Activated CD8-positive, alpha-beta memory T cell treated with anti-CD3 and anti-CD28 coated beads for 36 hours (primary cell): ENCODE measurements at regions not wholly inside any gene's neighbourhood (a gene's known extent, or its start where the extent isn't known, plus 50 kb on each side); places are given as distances from the start of the nearest gene placed in this dataset.
"Not testable (repeated sequence)": the region's sequence is repeated elsewhere in the genome, so short reads cannot be mapped to it uniquely, and the experiment has no call there.

Experiments
- CTCF ChIA-PET: fragments of 350-600 bp; sonication (Branson Sonifier 250); formaldehyde crosslinking; loops from one replicate; lab custom pipeline; 2021; ENCODE audit warnings: antibody characterized with exemption; lab: Charles Lee
- POLR2A ChIA-PET: fragments of 350-600 bp; sonication (Branson Sonifier 250); formaldehyde crosslinking; loops from one replicate; lab custom pipeline; 2021; ENCODE audit warnings: antibody characterized with exemption; lab: Charles Lee

DNA sequence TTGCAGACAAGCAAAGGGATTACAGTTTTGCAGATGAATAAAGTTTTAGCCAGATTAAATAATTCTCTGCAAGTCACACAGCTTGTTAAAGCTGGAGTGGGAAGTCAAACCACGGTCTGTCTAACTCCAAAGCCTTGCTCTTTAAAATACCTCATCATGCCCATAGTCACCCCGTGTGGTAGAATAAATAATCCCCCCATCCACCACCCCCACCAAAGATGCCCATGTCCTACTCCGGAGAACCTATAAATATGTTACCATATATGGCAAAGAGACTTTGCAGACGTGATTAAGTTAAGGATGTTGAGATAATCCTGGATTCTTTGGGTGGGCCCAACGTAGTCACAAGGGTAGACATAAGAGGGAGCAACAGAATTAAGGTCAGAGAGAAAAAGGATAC lies 118.7 kb downstream of the BEND2 start:
- POLR2A ChIA-PET, result no interaction called here
- CTCF ChIA-PET, result no interaction called here

DNA sequence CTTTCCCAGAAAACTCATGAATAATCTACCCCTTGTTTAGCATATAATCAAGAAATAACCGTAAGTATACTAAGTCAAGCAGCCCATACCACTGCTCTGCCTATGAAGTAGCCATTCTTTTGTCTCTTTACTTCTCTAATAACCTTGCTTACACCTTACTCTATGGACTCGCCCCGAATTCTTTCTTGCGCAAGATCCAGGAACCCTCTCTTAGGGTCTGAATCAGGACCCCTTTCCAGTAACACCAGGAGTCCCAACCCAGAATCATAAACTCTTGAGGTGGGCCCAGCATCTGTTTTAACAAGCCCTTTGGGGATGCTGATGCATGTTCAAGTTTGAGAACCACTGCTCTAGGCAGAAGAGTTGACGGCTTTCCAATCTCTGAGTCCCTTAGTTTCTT lies 119.6 kb downstream of the BEND2 start:
- ChIA-PET CTCF (no interaction called here), POLR2A (no interaction called here)

DNA sequence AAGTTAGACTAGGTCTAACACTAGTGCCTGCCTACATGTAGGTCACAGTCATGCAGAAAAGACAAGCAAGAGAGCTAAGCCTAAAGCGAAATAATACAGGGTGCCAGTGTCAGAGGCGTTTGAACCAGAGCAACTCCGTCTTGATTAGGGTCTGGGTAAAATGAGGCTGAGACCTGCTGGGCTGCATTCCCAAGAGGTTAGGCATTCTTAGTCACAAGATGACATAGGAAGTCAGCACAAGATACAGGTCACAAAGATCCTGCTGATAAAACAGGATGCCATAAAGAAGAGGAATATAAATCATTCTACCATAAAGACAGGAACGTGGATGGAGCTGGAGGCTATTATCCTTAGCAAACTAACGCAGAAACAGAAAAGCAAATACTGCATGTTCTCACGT lies 120.9 kb downstream of the BEND2 start:
- CTCF ChIA-PET, result no interaction called here
- POLR2A ChIA-PET, result no interaction called here

DNA sequence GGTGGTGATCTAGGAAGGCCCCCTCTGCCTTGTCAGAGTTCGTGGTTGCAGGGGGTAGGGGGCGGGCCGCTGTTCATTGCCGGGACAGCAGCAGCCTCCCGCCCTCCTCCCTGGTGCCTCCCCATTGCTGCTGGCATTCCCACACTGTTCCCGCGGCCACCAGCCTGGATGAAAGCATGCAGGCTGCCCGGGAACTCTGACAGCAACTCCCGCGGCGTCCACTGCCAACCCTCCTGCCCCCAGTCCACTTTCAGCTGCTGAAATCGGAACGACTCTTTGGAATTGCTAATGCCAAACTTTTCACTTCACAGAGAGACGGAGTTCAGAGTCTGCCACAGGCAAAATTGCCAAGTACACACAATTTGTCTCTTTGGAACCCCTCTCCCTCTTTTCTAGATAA lies 121.9 kb downstream of the BEND2 start:
- CTCF ChIA-PET, result no interaction called here
- POLR2A ChIA-PET, result no interaction called here

DNA sequence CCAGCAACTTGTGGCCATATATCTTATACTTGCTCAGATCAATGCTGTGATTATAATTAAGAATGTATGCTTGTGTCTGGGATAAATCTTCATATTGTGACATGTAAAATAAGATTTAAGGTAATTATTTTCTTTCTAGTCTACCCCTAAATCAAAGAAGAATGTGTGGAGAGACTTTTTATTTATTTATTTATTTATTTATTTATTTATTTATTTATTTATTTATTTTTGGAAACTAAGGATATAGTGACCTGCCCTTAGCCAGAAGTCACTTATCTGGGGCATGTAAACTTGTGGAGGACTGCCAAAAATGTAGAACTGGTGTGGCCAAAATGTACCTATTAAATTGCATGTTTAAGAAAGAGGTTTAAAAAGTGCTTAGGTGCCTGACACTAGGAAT lies 144.3 kb downstream of the BEND2 start:
- CTCF ChIA-PET, result no interaction called here
- POLR2A ChIA-PET, result no interaction called here

DNA sequence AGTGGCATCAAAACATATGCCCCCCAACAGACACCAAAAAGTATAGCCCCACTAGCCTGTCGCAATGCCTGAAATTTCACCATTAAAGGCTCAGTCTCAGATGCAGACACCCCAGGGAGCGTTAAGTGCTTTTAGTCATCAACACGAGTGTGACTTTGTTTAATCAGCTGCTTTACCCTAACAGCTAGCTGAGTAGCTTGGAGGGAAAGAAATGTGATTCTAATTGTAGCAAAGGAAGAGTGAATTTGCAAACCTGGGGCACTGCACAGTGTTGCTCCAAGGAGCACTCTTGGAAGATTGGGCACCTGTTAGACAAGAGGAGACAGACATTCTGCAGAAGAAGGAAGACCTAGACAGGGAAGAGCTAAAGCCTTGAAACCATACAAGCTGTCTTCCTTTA lies 145.1 kb downstream of the BEND2 start:
- POLR2A ChIA-PET, result no interaction called here
- CTCF ChIA-PET, result no interaction called here

DNA sequence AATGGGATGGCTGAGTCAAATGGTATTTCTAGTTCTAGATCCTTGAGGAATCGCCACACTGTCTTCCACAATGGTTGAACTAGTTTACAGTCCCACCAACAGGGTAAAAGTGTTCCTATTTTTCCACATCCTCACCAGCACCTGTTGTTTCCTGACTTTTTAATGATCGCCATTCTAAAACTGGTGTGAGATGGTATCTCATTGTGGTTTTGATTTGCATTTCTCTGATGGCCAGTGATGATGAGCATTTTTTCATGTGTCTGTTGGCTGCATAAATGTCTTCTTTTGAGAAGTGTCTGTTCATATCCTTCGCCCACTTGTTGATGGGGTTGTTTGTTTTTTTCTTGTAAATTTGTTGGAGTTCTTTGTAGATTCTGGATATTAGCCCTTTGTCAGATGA lies 152.6 kb downstream of the BEND2 start:
- CTCF ChIA-PET, POLR2A ChIA-PET: not testable (repeated sequence)

DNA sequence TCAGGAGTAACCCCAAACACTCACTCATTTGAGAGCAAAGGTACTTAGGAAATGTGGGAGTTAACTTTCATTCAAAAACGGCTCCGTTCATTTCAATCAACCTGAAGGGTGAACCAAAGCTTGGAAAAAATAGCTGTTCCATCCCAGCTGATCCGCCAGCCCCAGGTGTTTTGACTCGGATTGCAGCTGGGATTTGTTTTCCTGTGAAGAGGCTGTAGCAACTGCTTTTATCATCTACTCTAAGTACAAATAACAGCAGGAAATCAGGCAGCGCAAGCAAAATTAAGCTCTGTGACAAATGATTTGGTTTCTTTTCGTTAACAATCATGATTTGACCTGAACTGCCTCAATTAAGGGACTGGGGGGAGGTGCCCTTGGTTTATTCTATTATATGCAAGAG lies 154.7 kb downstream of the BEND2 start:
- ChIA-PET POLR2A (no interaction called here), CTCF (no interaction called here)

DNA sequence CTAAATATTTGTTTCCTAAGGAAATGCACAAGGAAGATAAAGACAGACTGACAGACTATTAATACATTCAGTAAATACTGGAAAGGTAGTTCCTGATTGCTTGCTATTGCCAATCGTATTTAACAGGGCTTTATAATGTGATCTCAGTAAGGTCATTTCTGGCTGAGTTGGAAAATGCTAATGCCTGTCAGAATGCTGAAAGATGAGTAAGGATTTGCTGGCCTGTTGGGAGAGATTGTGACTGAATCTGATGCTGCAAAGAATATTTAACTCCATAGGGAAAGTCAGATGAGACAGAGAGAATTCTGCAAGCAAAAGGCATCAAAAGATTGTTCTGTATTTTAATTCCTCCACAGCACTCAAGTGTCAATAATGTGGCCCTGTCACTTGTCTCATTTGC lies 169.0 kb downstream of the BEND2 start:
- ChIA-PET CTCF (interaction anchor here (0.6 kb wide), 1 partner anchor 88 kb away, joined by 3 read pairs; no protein-coding TSS in a partner anchor), POLR2A (no interaction called here)

DNA sequence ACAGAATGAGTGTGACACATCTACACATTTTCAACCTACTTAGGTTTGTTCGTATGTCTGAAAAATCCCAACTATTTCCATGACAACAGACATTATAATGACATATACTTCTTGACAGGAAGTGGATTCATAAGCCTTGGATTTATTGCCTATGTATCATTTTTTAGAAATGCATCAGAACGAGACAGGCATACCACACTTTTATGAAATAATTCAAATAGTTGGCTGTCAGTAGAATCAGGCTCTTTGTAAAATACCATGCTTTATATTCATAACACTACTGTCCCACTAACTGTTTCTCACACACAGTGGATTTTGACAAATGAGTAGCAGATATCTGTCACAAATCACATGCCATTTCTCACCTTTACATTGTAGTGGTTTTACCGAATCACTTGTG lies 173.2 kb downstream of the BEND2 start:
- POLR2A ChIA-PET, result no interaction called here
- CTCF ChIA-PET, result no interaction called here

DNA sequence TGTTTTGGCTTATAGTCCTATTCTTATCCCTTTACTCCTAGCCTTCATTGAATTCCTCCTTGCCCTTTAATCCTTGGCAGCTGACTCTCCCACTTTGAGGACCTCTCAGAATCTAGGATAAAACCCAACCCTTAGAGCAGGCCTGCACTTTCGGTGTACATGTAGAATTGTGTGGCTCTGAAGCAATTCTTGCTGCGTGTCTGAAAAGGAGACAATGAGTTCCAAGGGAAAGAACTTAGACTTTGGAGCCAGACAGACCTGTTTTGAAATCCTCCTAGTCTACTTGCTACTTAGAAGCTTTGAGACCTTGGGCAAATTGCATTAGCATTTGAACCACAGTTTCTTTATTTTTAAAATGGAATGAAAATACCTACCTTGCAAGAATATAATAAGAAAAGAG lies 175.2 kb downstream of the BEND2 start:
- POLR2A ChIA-PET, result no interaction called here
- CTCF ChIA-PET, result no interaction called here

DNA sequence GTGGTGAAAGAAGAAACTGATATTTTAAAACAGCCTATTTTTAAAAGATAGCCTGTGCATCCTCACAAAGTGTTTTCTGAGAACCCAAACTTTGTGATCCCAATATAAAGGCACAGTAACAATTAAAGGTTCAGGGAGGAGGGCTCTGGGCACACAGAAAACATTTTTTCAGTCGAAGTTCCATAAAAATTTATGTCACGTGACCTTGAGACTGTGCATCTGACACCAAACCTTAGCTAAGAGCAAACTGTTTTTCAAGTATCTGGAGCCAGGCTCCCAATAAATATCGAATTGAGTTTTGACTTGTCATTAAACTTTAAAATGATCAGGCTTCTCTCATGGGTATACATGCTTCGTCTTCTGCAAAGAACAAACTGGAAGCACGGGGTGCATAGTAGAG lies 177.9 kb downstream of the BEND2 start:
- POLR2A ChIA-PET, result no interaction called here
- CTCF ChIA-PET, result no interaction called here

DNA sequence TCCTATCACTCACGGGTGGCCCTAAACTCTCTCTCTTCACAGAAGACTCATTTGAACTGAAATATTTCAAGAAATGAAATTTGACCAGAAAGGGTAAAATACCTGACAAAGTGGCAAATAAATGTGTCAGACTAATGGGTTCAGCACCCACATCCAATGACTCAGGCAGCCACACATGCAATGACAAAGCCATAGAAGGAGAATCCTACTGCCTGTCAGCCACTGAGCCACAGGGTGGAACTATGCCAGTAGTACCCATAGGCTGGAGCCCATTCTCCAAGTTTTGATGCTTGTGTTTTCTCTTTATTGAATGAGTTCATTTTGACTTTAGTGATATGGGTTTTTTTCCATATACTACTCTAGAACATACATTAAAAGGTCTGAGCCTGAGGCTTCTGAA lies 179.0 kb downstream of the BEND2 start:
- ChIA-PET CTCF (no interaction called here), POLR2A (no interaction called here)

DNA sequence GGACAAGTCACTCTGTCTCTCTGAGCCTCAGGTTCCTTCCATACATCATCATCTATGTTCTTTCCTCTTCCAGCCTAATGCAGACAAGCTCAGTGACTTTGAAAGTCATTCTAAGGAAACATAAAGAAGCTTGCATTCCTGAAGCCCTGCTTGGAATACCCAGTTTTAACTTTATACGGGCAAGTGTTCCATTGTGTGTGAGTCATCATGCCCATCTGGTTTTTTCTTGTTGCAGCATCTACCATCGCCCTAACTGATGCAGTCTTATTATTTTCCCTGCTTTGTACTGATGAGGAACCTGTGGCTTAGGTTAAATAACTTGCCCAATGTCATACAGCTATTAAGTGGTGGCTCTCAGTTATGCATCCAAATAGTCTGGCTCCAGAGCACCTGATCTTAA lies 177.9 kb upstream of the RAI2 start:
- ChIA-PET CTCF (no interaction called here), POLR2A (no interaction called here)

DNA sequence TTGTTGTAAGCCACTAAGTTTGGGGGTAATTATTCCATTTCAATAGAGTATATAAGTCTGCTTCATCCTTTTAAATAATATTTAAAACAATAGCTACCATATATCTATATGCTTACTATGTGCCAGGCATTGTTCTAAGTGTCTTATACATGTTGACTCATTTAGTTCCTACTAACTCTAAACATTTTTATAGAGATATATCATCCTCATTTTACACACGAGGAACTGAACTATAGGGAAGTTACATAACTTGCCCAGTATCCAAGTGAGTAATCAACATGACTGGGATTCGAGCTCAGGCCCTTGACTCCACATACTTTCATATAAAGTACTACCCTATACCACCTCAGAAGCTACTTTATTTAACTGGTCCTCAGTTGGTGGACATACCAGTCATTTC lies 175.3 kb upstream of the RAI2 start:
- POLR2A ChIA-PET, result no interaction called here
- CTCF ChIA-PET, result no interaction called here

DNA sequence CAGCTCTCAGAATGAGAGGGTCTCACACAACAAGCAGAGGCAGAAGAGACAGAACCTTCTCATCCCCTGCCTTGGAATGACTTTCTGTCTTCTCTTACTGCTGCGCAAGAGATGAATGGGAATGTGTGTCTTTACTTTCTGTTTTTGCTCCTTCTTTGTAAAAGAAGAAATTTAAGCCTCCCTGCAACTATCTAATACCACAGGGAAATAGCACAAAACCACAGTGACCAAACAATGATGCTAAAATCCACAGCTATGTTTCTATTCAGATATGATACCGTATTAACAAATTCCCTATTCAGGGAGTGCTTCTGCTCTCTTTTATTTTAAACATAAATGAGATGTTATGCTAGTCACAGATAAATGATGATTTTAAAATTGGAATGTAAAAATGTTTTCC lies 173.8 kb upstream of the RAI2 start:
- ChIA-PET POLR2A (no interaction called here), CTCF (no interaction called here)

DNA sequence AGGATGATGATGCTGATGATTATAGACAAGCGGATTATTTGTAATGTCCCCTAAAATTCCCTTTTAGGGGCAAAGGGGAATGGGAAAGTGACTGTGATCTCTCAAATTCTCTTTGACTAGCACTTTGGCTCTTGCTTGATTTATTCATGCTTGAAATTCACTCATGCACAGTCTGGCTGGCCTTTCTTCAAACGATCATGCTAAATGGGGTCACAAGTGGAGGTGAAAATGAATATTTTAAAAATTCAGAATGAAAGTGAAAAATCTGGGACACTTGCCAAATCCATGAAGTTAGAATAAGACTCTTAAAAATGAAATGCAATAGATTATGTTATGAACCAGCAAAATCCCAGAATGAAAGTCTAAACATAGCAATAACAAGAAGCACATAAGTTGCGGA lies 173.4 kb upstream of the RAI2 start:
- POLR2A ChIA-PET, result no interaction called here

DNA sequence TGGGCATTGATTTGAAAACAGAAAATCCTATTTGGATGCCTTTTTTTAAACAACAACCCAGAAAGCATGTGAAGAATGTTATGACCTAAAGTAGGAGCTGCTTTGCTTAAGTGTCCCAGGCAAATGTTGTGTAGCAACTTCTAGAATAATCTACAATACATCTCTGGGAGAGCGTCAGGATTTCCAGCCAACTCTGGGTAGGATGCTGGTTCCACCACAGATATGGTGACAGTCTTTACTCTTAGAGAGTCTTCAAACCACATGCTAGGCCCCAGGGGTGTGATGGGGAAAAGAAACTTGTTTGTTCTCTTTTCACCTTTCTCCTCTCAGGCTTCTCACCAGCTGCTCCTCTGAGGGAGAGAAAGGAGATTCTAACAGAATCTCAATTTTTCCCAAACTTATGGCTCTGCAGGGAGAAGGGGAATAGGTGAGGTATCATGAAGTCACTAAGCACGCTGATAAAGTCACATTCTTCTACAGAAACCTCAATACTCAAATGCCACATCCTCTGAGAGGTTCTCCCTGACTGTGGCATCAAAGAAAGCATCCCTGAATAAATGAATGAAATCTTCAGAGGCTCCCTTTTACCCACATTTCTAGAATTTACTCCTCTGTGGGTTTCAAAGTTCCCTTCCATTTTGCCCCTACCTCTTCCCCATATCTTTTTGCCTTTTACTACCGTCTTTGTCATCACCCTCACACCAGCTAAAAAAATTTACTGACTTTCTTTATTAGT lies 171.6 kb upstream of the RAI2 start:
- ChIA-PET CTCF (no interaction called here), POLR2A (no interaction called here)

More for the DNA sequence above, 173.4 kb upstream of the RAI2 start:
- CTCF ChIA-PET, result no interaction called here

DNA sequence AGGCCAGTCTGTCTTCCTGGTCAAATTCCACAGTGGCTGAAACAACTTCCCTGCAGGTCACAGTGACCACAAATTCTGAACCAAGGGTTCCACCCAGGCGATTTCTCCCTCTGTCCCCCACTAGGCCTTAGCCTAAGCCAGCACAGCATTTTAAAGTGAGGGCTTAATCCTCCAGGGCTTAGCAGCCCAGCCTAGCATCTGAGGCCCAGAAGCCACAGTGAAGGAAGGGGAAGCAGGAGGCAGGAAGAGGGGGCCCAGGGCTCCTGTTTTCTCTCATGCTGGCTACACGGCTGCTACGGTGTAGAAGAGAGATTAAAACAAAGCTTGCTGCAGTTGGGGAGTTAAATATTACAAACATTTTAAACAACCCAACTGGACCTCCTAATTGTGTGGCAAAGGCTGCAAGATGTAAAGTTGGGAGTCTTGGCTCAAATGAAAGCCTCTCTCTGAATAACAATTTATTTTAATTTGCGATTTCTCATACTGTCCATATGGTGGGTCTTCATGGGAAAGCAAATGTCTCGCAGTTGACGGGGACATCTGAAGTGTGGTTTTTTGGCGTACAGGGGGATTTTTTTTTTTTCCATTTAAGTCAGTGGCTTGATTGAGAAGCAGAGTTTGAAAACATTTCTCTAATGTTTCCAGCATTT lies 170.8 kb upstream of the RAI2 start:
- CTCF ChIA-PET, result no interaction called here

DNA sequence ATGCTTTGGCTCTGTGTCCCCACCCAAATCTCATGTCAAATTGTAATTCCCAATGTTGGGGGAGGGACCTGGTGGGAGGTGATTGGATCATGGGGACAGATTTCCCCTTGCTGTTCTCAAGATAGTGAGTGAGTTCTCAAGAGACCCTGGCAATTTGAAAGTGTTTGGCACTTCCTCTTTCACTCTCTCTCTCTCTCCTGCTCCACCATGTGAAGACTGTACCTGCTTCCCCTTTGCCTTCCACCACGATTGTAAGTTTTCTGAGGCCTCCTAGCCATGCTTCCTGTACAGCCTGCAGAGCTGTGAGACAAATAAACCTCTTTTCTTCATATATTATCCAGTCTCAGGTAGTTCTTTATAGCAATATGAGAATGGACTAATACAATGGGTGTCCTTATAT lies 169.6 kb upstream of the RAI2 start:
- POLR2A ChIA-PET, result not testable (repeated sequence)

More for the DNA sequence above, 170.8 kb upstream of the RAI2 start:
- POLR2A ChIA-PET, result no interaction called here

DNA sequence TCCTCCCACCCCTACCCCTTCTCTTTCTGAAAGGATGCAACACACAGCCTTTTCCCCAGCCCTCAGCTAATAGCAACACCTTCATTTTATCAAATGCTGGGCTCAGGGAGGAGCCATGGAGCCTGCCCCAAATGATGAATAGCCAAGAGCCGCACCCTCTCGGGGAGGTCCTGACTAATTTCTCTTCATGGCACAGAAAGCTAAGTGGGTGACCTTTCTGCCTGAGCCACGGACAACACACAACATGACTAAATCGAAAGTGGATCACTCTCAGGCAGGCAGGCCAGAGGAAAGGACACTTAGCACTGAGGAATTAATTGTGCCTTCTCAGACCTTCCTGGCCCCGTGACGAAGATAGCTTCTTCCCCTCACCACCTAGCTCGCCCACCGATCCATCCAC lies 165.1 kb upstream of the RAI2 start:
- CTCF ChIA-PET, result no interaction called here
- POLR2A ChIA-PET, result no interaction called here

More for the DNA sequence above, 169.6 kb upstream of the RAI2 start:
- CTCF ChIA-PET, result not testable (repeated sequence)
